Spleen (tissue), 11 donors: ENCODE measurements at regions not wholly inside any gene's neighbourhood (a gene's known extent, or its start where the extent isn't known, plus 50 kb on each side); places are given as distances from the start of the nearest gene placed in this dataset.
A peak's percentile ranks its signal among the peaks of the same experiment; 100 is the strongest.

ENCODE experiments used
- DNase-seq: peaks from one replicate; pipeline ENCODE4 v3.0.0-alpha.2; 2020
- H3K27ac ChIP-seq, 8 donors: fragments of 200-600 bp; sonication (generic) in 7 of 8; 1 replicate in 4 of 8; 2 replicates in 4 of 8; pipeline versions ENCODE4 v1.5.0 to v1.8.0; 2016 to 2021; ENCODE audit warnings: inconsistent platforms in 4 of 8, mild to moderate bottlenecking in 4 of 8, moderate library complexity in 1 of 8
- H3K27me3 ChIP-seq, 7 donors: fragments of 200-600 bp; sonication (generic) in 6 of 7; replicated peaks in 1 of 7; 1 replicate in 4 of 7; 2 replicates in 3 of 7; pipeline versions ENCODE4 v1.5.0 to v1.8.0; 2016 to 2021; ENCODE audit warnings: inconsistent platforms in 3 of 7, mild to moderate bottlenecking in 1 of 7
- H3K36me3 ChIP-seq, 6 donors: fragments of 200-600 bp; sonication (generic) in 5 of 6; 1 replicate in 4 of 6; 2 replicates in 2 of 6; pipeline versions ENCODE4 v1.5.0 to v1.8.0; 2016 to 2021; ENCODE audit warnings: inconsistent platforms in 2 of 6
- H3K4me1 ChIP-seq, 6 donors: fragments of 200-600 bp; sonication (generic) in 5 of 6; 1 replicate in 3 of 6; 2 replicates in 3 of 6; pipeline versions ENCODE4 v1.5.0 to v1.8.0; 2016 to 2021; ENCODE audit warnings: inconsistent platforms in 3 of 6
- H3K4me3 ChIP-seq, 8 donors: fragments of 200-600 bp; sonication (generic) in 7 of 8; 1 replicate in 4 of 8; 2 replicates in 4 of 8; pipeline versions ENCODE4 v1.5.0 to v1.8.0; 2016 to 2021; ENCODE audit warnings: inconsistent platforms in 4 of 8, mild to moderate bottlenecking in 4 of 8, moderate library complexity in 2 of 8
- H3K9me3 ChIP-seq, 8 donors: fragments of 200-600 bp; sonication (generic) in 7 of 8; 1 replicate in 4 of 8; 2 replicates in 4 of 8; pipeline versions ENCODE4 v1.5.0 to v1.8.0; 2016 to 2021; ENCODE audit warnings: inconsistent platforms in 4 of 8
- CTCF ChIP-seq, 11 experiments: fragments of 200-600 bp in 7 of 11; fragments of 450-650 bp in 4 of 11; sonication (generic) in 4 of 11; IDR thresholded peaks in 8 of 11; conservative IDR thresholded peaks in 3 of 11; 1 replicate in 7 of 11; 2 replicates in 4 of 11; pipeline versions ENCODE4 v1.4.0 to v1.8.0; 2016 to 2021; ENCODE audit warnings: antibody characterized with exemption in 11 of 11, inconsistent platforms in 4 of 11, mild to moderate bottlenecking in 1 of 11
- POLR2A ChIP-seq, 3 donors: fragments of 450-650 bp; IDR thresholded peaks; one replicate each; pipeline ENCODE4 v1.5.1; 2017; ENCODE audit warnings: antibody characterized with exemption in 3 of 3, mild to moderate bottlenecking in 1 of 3
- POLR2AphosphoS5 ChIP-seq, 3 donors: sonication (generic); formaldehyde crosslinking; IDR thresholded peaks; one replicate each; pipeline ENCODE4 v1.5.1; 2017; ENCODE audit warnings: antibody characterized with exemption in 3 of 3
- WGBS, 5 donors: extraction: QIAGEN DNeasy Blood & Tissue Kit in 3 of 5; methylation state at CpG; one replicate each; pipeline versions ENCODE4 v1.1.5 to v1.1.7; 2013 to 2018; 5-methylcytosine and 5-hydroxymethylcytosine counted together
- intact Hi-C: fragments of 100-400 bp; cut with DNase I; formaldehyde crosslinking; loops from one replicate; pipeline ENCODE4 v1.15.0; 2023; ENCODE audit warnings: low total_unique reads
- donor health status: healthy with polysubstance abuse.
- donor health status: DM: no; HTN: no; CAD: no; lungs with moderate emphysema.
- donor health status: DM: no; HTN: no; CAD: no.
- donor health status: Bipolar disorder and iron deficiency.
- donor health status: healthy.
- donor health status: DM: no; HTN: no; CAD: no.
- donor health status: DM: yes; HTN: yes; CAD: no.

- Histone ChIP-seq H3K4me3 (no peak overlapping the region), H3K27me3 (no peaks in the 10 kb centered on the region), H3K4me1 (no peaks in the 10 kb centered on the region), H3K9me3 (no peaks in the 10 kb centered on the region), H3K27ac (no peak overlapping the region), H3K36me3 (no peaks in the 10 kb centered on the region)
- no peak for DNase-seq
- 90 to 96% (median 93%) methylated on average over 2 of the region's 2 CpGs for WGBS, 5 donors
- intact Hi-C loops, result no loop called here
- TF ChIP-seq CTCF (IDR thresholded peaks at IDR 0.05 in 8 of 11, conservative IDR thresholded peaks at IDR 0.05 in 3 of 11) (no peak), POLR2A (IDR thresholded peaks at IDR 0.05) (no peak), POLR2AphosphoS5 (IDR thresholded peaks at IDR 0.05) (no peak)
Observed at GRCh38 chr5:74179179-74179578, 461.3 kb downstream of the ENC1 start.

- intact Hi-C loops, result no loop called here
- WGBS, 5 donors, result 82 to 93% (median 91%) methylated on average over 3 of the region's 3 CpGs
- no peaks in the 10 kb centered on the region for H3K9me3 ChIP-seq
Observed at GRCh38 chr5:74177961-74178360, 462.6 kb downstream of the ENC1 start.

DNA sequence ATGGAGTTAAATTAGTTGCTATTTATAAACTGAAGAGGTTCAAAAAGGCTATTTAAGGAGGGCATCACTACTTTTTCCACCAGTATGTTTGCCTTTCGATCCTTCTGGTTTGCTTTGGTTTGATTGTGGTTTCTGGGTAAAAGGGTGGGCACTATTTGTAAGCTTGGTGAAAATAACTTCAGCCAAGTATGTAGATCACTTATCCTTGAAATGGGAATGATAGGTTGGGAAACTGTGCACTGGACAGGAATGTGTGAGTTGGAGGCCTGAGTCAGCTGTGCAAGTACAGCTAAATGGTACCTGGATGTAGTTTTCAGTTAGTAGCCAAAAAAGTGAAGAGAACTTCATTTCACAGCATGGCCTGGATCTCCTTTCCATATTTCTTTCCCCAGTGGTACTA is 466.2 kb downstream of the ENC1 start:
- intact Hi-C loops, result no loop called here
- TF ChIP-seq POLR2AphosphoS5 (IDR thresholded peaks at IDR 0.05) (no peak), CTCF (IDR thresholded peaks at IDR 0.05 in 8 of 11, conservative IDR thresholded peaks at IDR 0.05 in 3 of 11) (no peak), POLR2A (IDR thresholded peaks at IDR 0.05) (no peak)
- H3K4me3 ChIP-seq, result no peak overlapping the region
- no peaks in the 10 kb centered on the region for H3K9me3 ChIP-seq
- no peak for DNase-seq
- no peak overlapping the region for H3K27ac ChIP-seq
- WGBS, 5 donors, result 63 to 81% (median 77%) methylated on average over 1 of the region's 1 CpG
- H3K36me3 ChIP-seq, result no peaks in the 10 kb centered on the region
- H3K27me3 ChIP-seq, result no peaks in the 10 kb centered on the region
- no peaks in the 10 kb centered on the region for H3K4me1 ChIP-seq

More at GRCh38 chr5:74177961-74178360, 462.6 kb downstream of the ENC1 start:
- Histone ChIP-seq H3K4me1 (no peaks in the 10 kb centered on the region), H3K27ac (no peak overlapping the region), H3K27me3 (no peaks in the 10 kb centered on the region), H3K4me3 (no peak overlapping the region), H3K36me3 (no peaks in the 10 kb centered on the region)
- DNase-seq, result no peak
- TF ChIP-seq POLR2AphosphoS5 (IDR thresholded peaks at IDR 0.05), result no peak
- TF ChIP-seq POLR2A (IDR thresholded peaks at IDR 0.05), result no peak
- TF ChIP-seq CTCF (IDR thresholded peaks at IDR 0.05 in 8 of 11, conservative IDR thresholded peaks at IDR 0.05 in 3 of 11), result no peak

- TF ChIP-seq POLR2A (IDR thresholded peaks at IDR 0.05), result no peak
- TF ChIP-seq POLR2AphosphoS5 (IDR thresholded peaks at IDR 0.05), result no peak
- no peak for TF ChIP-seq CTCF (IDR thresholded peaks at IDR 0.05 in 8 of 11, conservative IDR thresholded peaks at IDR 0.05 in 3 of 11)
- no peaks in the 10 kb centered on the region for H3K36me3 ChIP-seq
- H3K4me3 ChIP-seq, result no peak overlapping the region
- 83 to 91% (median 89%) methylated on average over 7 of the region's 7 CpGs for WGBS, 5 donors
- intact Hi-C loops, result no loop called here
- H3K27me3 ChIP-seq, result no peaks in the 10 kb centered on the region
- H3K27ac ChIP-seq, result peak overlapping the region in 1 of 8 donors; percentile 13
- no peak for DNase-seq
- H3K9me3 ChIP-seq, result no peaks in the 10 kb centered on the region
- H3K4me1 ChIP-seq, result no peaks in the 10 kb centered on the region
Observed at GRCh38 chr5:74173665-74174064, 466.9 kb downstream of the ENC1 start.
